Body of pancreas (tissue), 4 donors: ENCODE measurements at regions not wholly inside any gene's neighbourhood (a gene's known extent, or its start where the extent isn't known, plus 50 kb on each side); places are given as distances from the start of the nearest gene placed in this dataset.

Experiments used
- ATAC-seq: fragments of 150-250 bp; one replicate; pipeline ENCODE4 v1.9.1; 2016
- DNase-seq, 4 donors: peaks; one replicate each; pipeline ENCODE4 v3.0.0-alpha.2; 2019
- H3K27ac ChIP-seq, 4 donors: fragments of 200-600 bp; sonication (generic); 1 replicate in 3 of 4; 2 replicates in 1 of 4; pipeline versions ENCODE4 v1.5.1 to v1.6.1; 2016 to 2019; ENCODE audit warnings: mild to moderate bottlenecking in 1 of 4, mixed read lengths in 1 of 4, moderate library complexity in 1 of 4
- H3K27me3 ChIP-seq, 2 donors: fragments of 200-600 bp; sonication (generic); one replicate each; pipeline ENCODE4 v1.6.0; 2016; ENCODE audit warnings: mild to moderate bottlenecking in 1 of 2
- H3K36me3 ChIP-seq, 2 donors: fragments of 200-600 bp; sonication (generic); replicated peaks in 1 of 2; 2 replicates each; pipeline ENCODE4 v1.5.1; 2016; ENCODE audit warnings: low read depth in 2 of 2; ENCODE audit not compliant: insufficient read depth in 1 of 2
- H3K4me1 ChIP-seq: fragments of 200-600 bp; sonication (generic); one replicate; pipeline ENCODE4 v1.6.0; 2016
- H3K4me3 ChIP-seq, 2 donors: fragments of 200-600 bp; sonication (generic); 1 replicate in 1 of 2; 2 replicates in 1 of 2; pipeline ENCODE4 v1.5.1; 2016 to 2019
- H3K9me3 ChIP-seq, 3 donors: fragments of 200-600 bp; sonication (generic); 1 replicate in 2 of 3; 2 replicates in 1 of 3; pipeline ENCODE4 v1.5.1; 2016
- CTCF ChIP-seq, 7 experiments: fragments of 450-650 bp in 4 of 7; fragments of 200-600 bp in 3 of 7; sonication (generic) in 3 of 7; IDR thresholded peaks; one replicate each; pipeline ENCODE4 v1.5.1; 2016 to 2019; ENCODE audit warnings: antibody characterized with exemption in 7 of 7
- POLR2A ChIP-seq, 3 donors: fragments of 450-650 bp; IDR thresholded peaks; one replicate each; pipeline ENCODE4 v1.6.1; 2016; ENCODE audit warnings: antibody characterized with exemption in 3 of 3, mild to moderate bottlenecking in 2 of 3
- whole genome bisulfite sequencing, 2 donors: methylation state at CpG; one replicate each; pipeline ENCODE4 v1.1.5; 2017; 5-methylcytosine and 5-hydroxymethylcytosine counted together
- intact Hi-C: fragments of 100-400 bp; cut with DNase I; formaldehyde crosslinking; loops from one replicate; pipeline ENCODE4 v1.15.1; 2023

DNA sequence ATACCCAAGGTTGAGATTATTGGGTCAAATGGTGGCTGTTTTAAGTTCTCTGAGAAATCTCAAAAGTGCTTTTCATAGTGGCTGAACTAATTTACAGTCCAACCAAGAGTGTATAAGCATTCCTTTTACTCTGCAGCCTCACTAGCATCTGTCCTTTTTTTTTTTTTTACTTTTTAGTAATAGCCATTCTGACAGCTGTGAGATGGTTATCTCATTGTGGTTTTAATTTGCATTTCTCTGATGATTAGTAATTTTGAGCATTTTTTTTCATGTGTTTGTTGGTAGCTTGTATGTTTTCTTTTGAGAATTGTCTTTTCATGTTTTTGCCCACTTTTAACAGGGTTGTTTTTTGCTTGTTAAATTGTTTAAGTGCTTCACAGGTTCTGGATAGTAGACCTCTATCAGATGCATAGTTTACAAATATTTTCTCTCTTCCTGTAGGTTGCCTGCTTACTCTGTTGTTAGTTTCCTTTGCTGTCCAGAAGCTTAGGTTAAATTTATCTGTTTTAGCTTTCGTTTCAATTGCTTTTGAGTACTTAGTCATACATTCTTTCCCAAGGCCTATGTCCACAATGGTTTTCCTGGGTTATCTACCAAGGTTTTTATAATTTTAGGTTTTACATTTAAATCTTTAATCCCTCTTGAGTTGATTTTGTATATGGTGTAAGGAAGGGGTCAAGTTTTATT lies 881.3 kb upstream of the SEL1L start:
- H3K4me3 ChIP-seq, result no peak overlapping the region
- WGBS, 2 donors, result 49 to 70% methylated on average over 1 of the region's 1 CpG
- TF ChIP-seq POLR2A (IDR thresholded peaks at IDR 0.05) (no peak), CTCF (IDR thresholded peaks at IDR 0.05) (no peak)
- no peaks in the 10 kb centered on the region for H3K27me3 ChIP-seq
- H3K4me1 ChIP-seq, result no peaks in the 10 kb centered on the region
- no peak for ATAC-seq
- H3K27ac ChIP-seq, result no peak overlapping the region
- DNase-seq, result no peak
- no peaks in the 10 kb centered on the region for H3K9me3 ChIP-seq
- no peaks in the 10 kb centered on the region for H3K36me3 ChIP-seq
- intact Hi-C loops, result no loop called here

- H3K9me3 ChIP-seq, result no peaks in the 10 kb centered on the region
- intact Hi-C loops, result no loop called here
- TF ChIP-seq POLR2A (IDR thresholded peaks at IDR 0.05) (no peak), CTCF (IDR thresholded peaks at IDR 0.05) (no peak)
- no peaks in the 10 kb centered on the region for H3K4me1 ChIP-seq
- 62 to 85% methylated on average over 2 of the region's 2 CpGs for WGBS, 2 donors
- no peaks in the 10 kb centered on the region for H3K36me3 ChIP-seq
- no peak overlapping the region for H3K4me3 ChIP-seq
- H3K27me3 ChIP-seq, result no peaks in the 10 kb centered on the region
- ATAC-seq, result no peak
- H3K27ac ChIP-seq, result no peak overlapping the region
- DNase-seq, result no peak
Observed at GRCh38 chr14:82419933-82420332, 886.3 kb upstream of the SEL1L start.

GRCh38 chr14:82420871-82421270 lies 887.2 kb upstream of the SEL1L start:
- 72 to 75% methylated on average over 5 of the region's 5 CpGs for WGBS, 2 donors
- ATAC-seq (no peak), DNase-seq (no peak)
- Histone ChIP-seq H3K27ac (no peak overlapping the region), H3K4me1 (no peaks in the 10 kb centered on the region), H3K27me3 (no peaks in the 10 kb centered on the region), H3K4me3 (no peak overlapping the region), H3K9me3 (no peaks in the 10 kb centered on the region), H3K36me3 (no peaks in the 10 kb centered on the region)
- intact Hi-C loops, result no loop called here
- TF ChIP-seq CTCF (IDR thresholded peaks at IDR 0.05) (no peak), POLR2A (IDR thresholded peaks at IDR 0.05) (no peak)

GRCh38 chr14:82421286-82421685 lies 887.6 kb upstream of the SEL1L start:
- Histone ChIP-seq H3K4me3 (no peak overlapping the region), H3K4me1 (no peaks in the 10 kb centered on the region), H3K9me3 (no peaks in the 10 kb centered on the region), H3K27me3 (no peaks in the 10 kb centered on the region), H3K27ac (no peak overlapping the region), H3K36me3 (no peaks in the 10 kb centered on the region)
- ATAC-seq, result no peak
- WGBS, 2 donors, result 66 to 74% methylated on average over 4 of the region's 4 CpGs
- intact Hi-C loops, result no loop called here
- DNase-seq, result no peak
- TF ChIP-seq CTCF (IDR thresholded peaks at IDR 0.05), result no peak
- no peak for TF ChIP-seq POLR2A (IDR thresholded peaks at IDR 0.05)

DNA sequence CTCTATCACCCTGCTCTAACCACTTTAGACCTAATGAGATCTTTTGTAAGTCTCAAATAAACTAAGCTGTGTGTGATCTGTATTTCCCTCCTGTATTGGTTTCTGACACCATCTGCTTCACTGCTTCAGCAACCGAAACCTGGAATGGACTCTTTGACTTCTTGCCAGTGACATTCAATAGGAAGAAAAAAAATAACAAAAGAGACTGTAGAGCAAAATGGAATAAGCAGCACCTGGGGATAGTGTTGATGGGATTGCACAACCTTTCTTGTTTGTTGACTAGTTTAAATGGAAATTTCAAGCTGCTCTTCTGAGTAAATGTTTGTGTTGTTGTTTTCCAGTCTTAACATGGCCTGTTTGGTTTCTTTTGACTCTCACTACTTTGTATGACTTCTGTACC lies 888.6 kb upstream of the SEL1L start:
- Histone ChIP-seq H3K4me1 (no peaks in the 10 kb centered on the region), H3K4me3 (no peak overlapping the region), H3K27me3 (no peaks in the 10 kb centered on the region), H3K36me3 (no peaks in the 10 kb centered on the region), H3K27ac (no peak overlapping the region), H3K9me3 (no peaks in the 10 kb centered on the region)
- TF ChIP-seq POLR2A (IDR thresholded peaks at IDR 0.05), result no peak
- no peak for TF ChIP-seq CTCF (IDR thresholded peaks at IDR 0.05)
- no peak for ATAC-seq
- 81 to 82% methylated on average over 1 of the region's 1 CpG for WGBS, 2 donors
- DNase-seq, result no peak
- intact Hi-C loops, result no loop called here
